PC-9 (cell line): ENCODE measurements at regions not wholly inside any gene's neighbourhood (a gene's known extent, or its start where the extent isn't known, plus 50 kb on each side); places are given as distances from the start of the nearest gene placed in this dataset.

ENCODE experiments used
- EZH2 ChIP-seq: fragments of 200-600 bp; sonication (generic); IDR thresholded peaks from 2 replicates; pipeline ENCODE4 v1.8.0; 2017; ENCODE audit warnings: antibody characterized with exemption, low read depth
- TF ChIP-seq, protein P1 (sequence below): fragments of 200-600 bp; sonication (generic); conservative IDR thresholded peaks from 2 replicates; pipeline ENCODE4 v1.6.1; 2017; ENCODE audit warnings: mixed run types, antibody characterized with exemption, mild to moderate bottlenecking, moderate library complexity

DNA sequence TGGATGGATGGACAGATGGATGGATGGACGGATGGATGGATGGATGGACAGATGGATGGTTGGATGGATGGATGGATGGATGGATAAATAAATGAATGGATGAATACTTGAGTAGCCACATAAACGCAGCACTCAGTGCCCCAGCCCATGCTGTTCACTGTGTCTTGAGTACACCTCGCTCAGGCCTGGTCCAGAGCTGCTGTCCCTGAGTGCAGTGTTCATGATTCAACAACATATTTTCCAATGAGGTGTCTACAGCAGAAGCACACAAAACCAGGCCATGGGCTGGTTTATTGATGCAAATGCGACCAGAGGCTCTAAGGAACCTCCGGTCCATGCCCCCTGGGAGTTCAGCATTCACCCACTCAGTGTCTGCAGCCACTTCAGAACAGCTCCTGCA lies 584.3 kb downstream of the BRD1 start:
- TF ChIP-seq, protein P1, sequence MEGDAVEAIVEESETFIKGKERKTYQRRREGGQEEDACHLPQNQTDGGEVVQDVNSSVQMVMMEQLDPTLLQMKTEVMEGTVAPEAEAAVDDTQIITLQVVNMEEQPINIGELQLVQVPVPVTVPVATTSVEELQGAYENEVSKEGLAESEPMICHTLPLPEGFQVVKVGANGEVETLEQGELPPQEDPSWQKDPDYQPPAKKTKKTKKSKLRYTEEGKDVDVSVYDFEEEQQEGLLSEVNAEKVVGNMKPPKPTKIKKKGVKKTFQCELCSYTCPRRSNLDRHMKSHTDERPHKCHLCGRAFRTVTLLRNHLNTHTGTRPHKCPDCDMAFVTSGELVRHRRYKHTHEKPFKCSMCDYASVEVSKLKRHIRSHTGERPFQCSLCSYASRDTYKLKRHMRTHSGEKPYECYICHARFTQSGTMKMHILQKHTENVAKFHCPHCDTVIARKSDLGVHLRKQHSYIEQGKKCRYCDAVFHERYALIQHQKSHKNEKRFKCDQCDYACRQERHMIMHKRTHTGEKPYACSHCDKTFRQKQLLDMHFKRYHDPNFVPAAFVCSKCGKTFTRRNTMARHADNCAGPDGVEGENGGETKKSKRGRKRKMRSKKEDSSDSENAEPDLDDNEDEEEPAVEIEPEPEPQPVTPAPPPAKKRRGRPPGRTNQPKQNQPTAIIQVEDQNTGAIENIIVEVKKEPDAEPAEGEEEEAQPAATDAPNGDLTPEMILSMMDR = no peak
- no peak for TF ChIP-seq EZH2
